ENCODE measurements at regions not wholly inside any gene's neighbourhood (a gene's known extent, or its start where the extent isn't known, plus 50 kb on each side); places are given as distances from the start of the nearest gene placed in this dataset.
A peak's percentile ranks its signal among the peaks of the same experiment; 100 is the strongest.
"Not testable (repeated sequence)": the region's sequence is repeated elsewhere in the genome, so short reads cannot be mapped to it uniquely, and the experiment has no call there.

DNA sequence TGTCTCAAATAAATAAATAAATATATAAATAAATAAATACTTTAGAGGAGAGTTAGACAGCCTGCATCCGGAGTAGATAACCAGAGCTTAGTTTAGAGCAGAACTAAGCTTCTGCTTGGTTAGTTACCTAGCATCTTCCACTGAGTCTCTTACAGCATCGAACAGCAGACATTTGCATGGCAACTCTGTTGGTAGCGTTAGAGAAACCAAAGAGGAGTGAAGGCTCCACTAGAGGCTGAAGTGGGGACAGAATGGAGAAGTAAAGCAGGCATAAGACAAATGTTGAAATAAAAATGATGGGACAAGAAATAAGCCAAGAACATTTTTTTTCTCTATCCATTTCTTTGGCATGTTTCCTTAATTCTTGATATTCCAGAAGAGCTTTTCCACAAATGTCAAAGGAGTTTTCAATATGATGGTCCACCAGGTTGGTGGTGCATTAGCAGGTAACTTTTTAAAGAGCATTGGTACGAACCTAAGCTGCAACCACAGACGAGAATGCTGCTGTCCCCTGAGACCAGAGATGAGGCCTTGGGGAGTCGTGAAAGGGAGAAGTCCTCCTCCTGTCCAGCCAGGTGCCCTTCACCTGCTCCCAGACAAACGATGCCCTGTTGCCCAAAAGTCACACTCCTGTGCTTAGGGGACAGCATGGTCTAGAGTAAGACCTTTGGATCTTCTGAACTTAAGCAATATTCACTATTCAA is 438.3 kb downstream of the DIRAS2 start:
- DNase-seq (ENCODE audit: low read depth in 3 of 3), result no peak

DNA sequence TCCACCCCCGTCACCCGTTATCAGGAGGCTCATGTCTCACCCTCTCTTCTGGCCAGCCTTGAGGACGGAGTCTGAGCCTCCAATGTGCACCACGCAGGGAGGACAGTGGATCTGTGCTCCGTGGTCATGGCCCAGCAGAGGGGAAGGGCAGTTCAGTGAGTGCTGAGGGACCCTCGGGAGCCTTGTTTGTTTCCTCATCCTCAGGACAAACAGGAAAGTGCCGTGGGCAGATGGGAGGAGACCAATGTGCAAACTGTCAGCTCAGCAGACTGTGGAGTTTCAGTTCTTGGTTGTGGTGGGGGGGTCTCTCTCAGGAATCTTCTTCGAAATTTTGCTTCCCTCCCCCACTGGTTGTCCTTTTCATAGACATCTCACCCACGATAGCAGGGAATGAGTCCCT is 429.6 kb downstream of the DIRAS2 start:
- not testable (repeated sequence) for DNase-seq (ENCODE audit: low read depth in 3 of 3)

DNA sequence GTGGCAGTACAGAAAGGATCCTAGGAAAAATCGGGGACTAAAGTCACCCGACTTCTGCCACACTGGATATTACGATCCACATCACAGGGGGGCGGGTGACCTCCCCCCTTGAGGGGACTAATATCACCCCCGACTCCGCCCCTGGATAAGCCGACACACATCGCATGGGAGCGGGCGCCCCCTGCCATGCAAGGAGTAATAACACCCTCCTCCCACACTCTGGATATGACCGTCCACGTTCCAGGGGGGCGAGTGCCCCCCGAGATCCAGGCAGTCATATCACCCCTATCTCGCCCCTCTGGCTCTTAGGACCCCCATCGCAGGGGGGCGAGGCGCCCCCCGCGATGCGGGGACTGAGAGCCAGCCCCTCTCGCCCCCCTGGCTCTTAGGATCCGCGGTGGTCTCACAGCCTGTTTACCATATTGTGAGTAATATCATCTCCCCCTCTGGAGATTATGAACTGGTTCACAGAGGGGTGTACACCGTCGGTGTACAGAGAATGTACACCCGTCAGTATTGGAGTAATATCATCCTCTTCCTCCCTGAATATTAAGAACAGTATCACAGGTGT is 423.0 kb downstream of the DIRAS2 start:
- DNase-seq (ENCODE audit: low read depth in 3 of 3), result peak in 2 of 3 experiments; percentile 5 to 8

DNA sequence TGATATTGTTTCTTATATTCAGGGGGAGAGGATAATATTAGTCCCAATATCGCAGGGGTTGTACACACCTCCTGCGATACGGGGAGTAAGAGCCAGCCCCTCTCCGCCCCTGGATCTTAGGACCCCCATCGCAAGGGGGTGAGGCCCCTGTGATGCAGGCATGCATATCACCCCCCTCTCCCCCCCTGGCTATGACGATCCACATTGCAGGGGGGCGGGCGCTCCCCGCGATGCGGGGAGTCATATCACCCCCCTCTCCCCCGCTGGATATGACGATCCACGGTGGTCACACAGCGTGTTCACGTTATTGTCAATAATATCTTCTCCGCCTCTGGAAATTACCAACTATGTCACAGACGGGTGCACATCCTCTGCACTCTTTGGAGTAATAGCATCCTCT is 420.7 kb downstream of the DIRAS2 start:
- not testable (repeated sequence) for DNase-seq (ENCODE audit: low read depth in 3 of 3)

DNA sequence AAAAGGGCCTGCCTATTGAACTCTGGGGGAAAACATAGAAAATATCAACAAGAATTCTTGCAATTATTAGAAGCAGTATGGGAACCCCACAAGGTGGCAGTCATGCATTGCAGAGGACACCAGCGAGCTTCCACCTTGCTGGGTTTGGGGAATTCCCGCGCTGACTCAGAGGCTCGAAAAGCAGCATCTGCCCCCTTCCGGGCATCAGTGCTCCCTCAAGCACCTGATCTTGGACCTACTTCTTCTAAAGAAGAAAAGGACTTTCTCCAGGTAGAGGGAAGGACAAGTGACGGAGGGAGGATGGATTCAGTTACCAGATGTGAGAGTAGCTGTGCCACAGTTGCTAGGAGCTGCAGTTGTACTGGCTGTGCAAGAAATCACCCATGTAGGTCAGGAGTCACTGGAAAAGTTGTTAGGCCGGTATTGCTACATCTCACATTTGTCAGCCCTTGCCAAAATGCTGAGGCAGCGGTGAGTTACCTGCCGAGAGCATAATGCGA is 415.7 kb downstream of the DIRAS2 start:
- DNase-seq (ENCODE audit: low read depth in 3 of 3), result peak; percentile 17 to 44 (median 41)

DNA sequence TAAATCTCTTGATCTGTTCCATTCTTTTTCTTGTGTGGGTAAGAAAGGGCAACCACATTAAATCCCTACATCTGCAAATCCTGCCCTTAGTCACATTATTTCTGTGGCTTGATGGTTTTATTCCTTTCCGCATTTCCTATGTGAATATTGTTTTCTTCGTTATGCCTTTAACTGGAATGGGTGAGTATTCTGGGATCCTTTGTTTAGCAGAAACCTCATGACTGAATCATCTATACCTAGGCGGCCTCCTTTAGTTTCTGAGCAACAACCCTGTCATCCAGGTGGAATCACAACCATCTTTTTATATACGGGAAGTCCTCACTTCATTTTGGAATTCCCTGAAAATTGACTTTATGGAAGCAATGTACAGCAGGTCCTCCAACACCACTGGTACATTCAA is 409.5 kb downstream of the DIRAS2 start:
- not testable (repeated sequence) for DNase-seq (ENCODE audit: low read depth in 3 of 3)

DNA sequence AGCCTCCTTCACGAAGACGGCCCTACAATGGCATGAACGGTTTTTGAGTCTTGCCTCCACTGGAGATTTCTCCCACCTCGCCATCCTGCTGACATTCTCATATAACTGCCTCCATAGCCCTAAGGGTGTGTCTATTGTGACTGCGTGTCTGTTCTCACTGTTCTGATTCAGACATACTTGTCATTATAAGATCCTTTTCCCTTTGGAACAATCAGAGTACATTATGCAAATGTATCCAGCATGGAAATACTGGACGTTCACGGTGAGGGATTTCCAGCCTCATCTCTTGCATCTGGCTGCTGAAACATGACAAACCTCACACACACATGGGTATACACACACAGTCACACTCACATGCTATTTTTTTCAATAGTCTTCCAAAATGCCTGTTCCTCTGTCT is 402.1 kb downstream of the DIRAS2 start:
- DNase-seq (ENCODE audit: low read depth in 3 of 3), result no peak

DNA sequence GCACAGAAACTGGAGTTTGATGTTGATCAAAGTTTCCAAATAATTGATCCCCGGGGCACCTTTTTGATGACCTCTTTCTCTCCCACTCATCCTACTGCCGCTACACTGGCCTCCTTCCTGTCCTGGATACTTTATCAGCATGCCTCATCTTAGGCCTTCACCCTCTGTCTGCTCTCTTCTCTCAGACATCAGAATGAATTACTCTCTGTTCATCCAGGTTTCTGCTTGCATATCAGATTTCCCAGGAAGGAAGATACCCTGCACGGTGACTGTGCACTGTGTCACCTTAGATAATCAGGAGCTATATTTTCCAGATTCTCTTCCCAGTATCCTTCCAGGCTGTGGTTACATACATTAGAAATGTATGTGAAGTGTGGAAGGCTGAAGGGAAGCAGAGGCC is 397.0 kb downstream of the DIRAS2 start:
- DNase-seq (ENCODE audit: low read depth in 3 of 3), result no peak

DNA sequence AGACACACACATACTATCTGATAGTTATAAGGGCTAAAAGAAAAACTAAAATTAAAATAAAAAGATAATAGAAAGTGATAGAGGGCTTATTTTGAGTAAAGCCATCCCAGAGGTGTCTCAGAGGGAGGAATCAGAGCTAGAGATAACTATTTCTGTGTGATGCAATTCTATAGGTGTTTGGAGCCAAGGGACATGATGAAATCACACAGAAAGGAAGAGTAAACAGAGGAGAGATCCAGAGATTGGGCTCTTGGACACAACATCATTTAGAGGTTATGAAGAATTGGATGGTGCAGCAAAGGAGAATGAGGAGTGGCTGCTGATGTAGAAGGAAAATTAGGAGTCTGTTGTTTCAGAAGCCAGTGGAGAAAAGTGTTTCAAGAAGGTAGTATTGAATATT is 393.5 kb downstream of the DIRAS2 start:
- no peak for DNase-seq (ENCODE audit: low read depth in 3 of 3)

DNA sequence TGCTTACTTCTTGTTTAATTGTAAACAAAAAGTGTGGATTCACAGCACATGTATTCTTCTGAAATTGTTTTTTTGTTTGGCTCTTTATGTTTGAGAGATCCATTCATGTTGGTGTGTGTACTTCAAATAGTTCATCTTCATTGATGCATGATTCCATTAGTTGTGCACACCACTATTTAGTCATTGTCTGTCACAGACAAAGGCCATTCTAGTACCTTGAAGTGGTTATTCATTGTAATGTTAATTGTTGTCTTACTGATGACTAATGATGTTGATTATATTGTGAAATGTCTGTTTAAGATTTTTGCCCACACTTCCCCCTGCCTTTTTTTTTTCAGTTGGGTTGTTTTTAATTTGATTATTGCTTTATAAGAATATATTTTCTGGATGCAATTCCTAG is 391.3 kb downstream of the DIRAS2 start:
- no peak for DNase-seq (ENCODE audit: low read depth in 3 of 3)

DNA sequence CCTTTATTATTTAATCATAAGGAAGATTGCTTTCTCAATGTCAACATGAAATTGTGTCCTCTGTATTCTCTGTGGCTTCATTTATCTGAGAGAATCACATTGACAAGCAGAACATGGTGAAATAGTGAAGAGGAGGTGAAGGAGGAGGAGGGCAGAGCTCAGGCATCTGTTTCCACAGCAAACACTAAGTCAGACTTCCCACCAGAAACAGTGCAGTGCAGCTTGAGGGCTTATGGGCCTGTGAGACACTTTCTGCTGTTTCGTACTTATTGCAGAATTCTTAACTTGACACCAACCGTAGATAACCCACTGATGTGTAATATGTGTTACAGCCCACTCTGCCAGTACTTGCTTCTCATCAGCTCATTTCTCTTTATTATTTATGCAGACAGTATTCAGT is 386.3 kb downstream of the DIRAS2 start:
- no peak for DNase-seq (ENCODE audit: low read depth in 3 of 3)

DNA sequence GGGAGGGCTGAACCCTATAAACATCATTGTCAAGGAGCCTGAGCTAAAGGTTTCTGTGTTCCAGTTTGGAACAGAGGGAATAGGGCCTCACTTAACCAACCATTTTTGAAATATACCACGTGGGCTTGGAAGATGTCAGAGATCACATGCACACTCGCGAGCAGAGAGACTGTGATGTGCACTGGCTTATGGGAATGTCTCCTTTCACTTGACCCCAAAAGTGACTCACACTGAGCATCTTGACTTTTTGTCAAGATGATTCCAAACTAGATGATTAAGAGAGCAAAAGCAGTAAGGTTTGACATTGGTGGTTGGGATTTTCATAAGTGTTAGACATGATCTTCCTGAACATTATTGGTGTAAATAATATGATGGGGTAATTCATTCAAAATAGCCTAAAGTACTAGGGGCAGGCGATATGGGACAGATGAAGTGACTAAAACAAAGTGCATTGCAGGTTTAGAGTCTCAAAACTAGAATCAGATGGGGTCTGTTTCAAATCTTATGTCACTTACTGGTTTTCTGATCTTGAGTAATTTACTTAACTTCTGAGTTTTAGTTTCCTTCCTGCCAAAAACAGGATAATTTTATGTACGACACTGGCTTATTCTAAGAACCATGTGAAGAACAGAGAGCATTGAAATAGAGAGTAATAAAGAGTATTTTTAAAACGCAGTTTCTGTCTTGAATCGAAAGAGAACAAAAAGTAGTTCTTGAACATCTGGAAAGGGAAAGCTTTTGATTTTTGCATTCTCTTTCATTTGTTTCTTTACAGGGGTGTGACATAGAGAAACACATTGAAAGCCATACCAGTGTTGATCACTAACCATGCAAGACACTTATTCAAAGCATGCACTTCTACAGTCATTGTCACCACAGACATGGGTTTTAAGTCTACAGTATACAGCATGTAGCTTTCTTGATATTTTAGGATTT is 383.0 kb downstream of the DIRAS2 start:
- DNase-seq (ENCODE audit: low read depth in 3 of 3), result no peak

DNA sequence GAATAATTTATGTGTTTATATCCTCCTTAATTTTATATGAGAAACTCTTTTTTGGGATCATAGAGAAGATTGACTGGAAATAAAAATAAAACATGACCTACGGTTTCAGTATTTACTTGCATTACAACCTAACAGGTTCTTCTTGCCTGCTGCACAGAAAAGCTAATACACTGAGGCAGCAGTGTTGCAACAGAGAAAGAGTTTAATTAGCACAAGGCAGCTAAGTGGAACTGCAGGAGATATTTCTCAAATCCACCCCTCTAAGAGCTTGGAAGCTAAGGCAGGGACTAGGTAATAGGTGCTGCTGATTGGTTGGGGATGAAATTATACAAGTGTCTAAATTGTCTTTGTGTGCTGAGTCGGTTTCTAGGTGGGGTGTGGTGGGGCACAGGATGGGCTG is 380.9 kb downstream of the DIRAS2 start:
- DNase-seq (ENCODE audit: low read depth in 3 of 3), result no peak

DNA sequence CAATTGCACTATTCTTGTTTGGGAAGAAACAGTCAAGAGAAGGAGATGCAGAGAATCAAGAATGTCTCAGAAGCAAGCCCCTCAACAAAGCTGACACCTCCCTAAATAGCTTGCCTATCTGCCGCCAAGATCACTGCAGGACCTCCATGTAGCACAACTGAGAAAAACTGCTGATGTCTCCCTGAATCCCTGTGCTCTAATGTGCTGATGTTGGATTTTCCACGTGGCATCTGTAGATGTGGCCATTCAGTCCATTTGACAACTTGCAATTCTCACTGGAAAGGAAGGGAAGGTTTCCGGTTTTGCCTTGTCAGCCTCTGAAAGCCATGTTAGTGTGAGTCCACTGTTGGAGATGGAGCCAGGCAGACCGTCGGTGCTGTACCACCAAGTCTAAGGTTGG is 374.0 kb downstream of the DIRAS2 start:
- DNase-seq (ENCODE audit: low read depth in 3 of 3), result no peak

DNA sequence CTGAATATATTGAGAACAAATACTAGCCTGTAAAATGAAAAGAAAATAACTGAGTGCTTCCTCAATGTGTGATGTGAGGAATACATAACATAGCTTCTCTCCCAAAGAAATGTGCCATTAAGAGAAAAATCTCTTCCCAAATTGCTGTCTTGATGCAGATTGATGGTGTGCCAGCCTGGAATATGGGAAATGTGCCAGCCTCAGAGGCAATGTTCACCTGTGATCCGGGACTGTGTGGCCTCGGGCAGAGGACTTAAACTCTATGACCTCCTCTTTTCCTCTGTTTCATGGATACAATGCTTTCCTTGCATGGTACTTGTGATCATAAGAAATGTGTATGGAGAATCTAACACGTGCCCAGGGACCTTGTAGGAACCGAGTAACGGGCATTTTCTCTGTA is 370.9 kb downstream of the DIRAS2 start:
- no peak for DNase-seq (ENCODE audit: low read depth in 3 of 3)

DNA sequence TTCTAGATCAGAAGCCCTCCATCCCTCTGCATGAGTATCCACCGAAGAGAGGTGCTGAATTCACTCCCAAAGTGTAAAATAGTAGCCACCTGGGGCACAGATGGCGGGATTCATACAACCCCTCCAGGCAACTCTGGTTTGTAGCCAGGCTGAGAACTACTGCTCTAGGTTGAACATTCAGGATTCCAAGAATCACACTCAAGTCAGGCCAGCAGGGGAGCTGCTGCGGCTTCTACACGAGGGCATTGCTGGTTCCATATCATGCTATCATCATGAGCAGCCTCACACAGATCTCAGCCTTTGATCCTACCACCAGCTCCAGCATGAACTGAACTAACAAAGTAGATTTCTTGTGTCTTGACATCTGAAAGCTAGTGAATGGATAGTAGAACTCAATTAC is 367.9 kb downstream of the DIRAS2 start:
- DNase-seq (ENCODE audit: low read depth in 3 of 3), result no peak

DNA sequence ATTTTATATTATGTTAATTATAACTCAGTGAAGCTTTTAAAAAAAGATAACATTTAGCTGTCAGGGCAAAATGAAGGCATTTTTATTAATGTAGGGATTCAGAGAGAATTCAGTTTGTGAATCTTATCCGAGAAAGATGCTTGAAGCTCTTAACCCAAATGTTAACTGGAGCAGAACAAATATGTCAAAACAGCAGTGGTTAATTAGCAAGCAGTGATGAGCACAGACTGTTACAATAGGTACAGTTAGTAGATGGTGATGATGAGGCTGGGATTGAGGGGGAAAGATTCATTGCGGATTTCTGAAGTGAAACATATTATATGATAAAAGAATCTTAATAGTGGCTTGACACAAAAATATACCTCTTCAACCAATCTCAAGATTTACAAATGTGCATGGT is 356.7 kb downstream of the DIRAS2 start:
- DNase-seq (ENCODE audit: low read depth in 3 of 3), result no peak

DNA sequence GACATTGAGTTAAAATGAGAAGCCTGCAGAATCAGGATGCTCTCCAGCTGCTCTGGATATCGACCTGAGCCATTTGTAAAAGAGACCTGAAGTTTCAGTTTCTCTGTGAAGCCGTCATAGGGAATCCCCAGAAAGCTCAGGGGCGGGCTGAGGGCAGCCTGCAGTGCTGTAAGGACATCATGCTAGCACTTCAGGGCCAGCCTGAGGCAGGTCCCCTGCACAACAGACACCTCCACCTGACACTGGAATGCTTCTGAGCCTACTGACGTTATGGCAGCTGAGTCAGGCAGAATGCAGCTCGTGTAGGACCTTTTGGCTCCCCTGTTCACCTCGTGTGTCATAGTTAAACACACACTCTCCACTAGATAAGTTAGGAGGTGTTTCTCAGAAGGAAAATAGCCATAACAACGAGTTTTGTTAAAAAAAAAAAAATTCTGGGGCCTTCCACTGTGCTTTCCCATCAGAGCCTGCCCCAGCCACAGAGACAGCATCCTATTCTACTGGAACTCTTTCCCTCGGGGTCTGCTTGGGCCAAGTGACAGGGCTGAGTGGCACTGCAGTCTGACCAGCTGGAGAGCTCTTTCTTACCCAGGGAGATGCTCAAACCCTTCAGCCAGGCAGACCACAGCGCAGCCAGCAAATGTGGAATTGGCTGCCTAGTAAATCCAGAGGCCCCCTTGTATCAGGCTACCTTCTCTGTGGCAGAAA is 354.9 kb downstream of the DIRAS2 start:
- no peak for DNase-seq (ENCODE audit: low read depth in 3 of 3)

DNA sequence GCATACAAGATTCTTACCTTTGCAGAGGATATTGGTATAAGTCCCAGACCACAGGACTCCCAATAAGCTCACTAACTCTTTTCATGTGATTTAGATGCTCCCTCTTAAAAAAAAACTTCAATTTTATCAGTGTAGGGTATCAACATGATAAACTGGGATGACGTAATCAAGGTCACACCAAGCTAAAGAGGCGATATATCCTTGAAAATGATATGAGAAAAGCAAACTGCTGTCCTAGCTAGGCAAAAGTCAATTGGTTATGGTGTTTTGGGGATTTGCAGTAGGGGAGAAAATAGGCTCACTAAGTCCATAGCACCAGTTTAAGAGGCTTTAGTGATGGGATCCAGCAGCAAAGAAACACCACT is 354.4 kb downstream of the DIRAS2 start:
- DNase-seq (ENCODE audit: low read depth in 3 of 3), result no peak

DNA sequence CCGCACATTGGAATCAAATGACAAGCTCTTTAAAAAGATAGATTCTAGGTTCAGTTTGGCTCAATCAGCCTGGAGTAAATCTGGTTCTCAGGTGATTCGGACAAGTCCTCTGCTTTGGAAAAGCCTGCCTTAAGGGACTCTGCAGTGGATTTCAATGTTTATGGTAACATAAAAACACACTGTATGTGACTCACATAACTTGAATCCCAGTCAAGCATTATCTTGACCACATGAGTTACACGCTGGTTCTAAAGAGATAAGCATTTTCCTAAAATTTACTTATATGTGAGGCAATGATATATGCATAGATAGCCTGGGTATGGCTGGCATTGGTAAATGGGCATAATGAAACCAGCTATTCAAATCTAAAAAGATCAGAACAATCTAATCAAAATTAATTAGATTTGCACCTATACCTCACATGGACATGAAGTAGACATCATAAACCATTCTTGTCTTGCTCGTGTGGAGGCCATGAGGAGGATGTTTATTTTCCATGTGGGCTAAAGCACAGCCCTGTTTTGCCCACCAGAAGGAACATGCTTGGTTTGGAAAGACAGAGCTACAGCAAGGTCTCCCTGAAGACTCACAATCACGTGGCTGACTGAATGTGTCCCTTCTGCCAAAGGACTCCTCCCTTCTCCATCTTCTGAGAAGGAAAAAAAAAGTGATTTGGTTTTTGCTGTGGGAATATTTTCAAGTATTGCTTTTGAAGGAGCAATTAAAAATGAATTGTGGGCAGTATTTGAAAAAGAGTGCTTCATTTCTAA is 351.7 kb downstream of the DIRAS2 start:
- no peak for DNase-seq (ENCODE audit: low read depth in 3 of 3)

DNA sequence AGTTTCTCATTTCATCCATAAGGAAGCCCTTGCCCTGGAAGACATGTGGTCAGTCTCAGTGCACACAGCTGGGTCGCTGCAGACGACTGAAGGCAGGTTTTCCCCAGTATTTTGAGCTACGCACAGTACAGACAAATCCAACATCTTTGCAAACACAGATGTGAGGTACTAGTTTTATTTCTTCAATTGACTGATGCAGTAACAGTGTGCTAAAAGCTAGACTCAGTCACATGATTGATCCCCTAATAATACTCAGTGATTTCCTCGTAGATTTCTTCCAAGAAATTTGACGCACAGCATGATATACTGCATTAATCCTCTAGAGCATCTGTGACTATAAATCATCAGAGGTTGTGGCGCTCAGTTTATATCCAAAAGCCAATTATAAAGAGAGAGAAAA is 346.1 kb downstream of the DIRAS2 start:
- no peak for DNase-seq (ENCODE audit: low read depth in 3 of 3)

All from stimulated activated CD4-positive, alpha-beta T cell treated with anti-CD3 and anti-CD28 coated beads, TNF-alpha, amount 100 ng/mL, for 4 hours (primary cell).